ENCODE measurements at regions not wholly inside any gene's neighbourhood (a gene's known extent, or its start where the extent isn't known, plus 50 kb on each side); places are given as distances from the start of the nearest gene placed in this dataset.

DNA sequence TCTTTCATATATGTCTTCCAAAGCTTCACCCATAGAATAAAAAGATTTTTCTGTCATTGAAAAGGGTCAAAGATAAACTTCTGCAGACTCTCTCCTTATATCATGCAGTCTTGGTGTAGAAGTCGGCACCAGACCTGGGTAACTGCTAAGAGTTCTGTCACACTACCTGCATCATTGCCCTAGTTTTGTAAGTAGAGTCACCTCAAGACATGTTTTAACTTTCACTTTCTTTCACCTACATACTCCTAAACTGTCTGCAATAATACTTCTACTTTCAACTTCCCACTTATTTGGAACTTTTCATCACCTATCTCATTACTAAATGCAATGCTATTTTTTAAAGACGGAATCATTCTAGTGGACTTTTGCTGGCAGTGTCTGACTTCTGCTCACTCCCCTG is 475.6 kb upstream of the VRK2 start:
- H2BK5ac ChIP-seq (ENCODE audit: low read depth, low read length, poor library complexity) = no peak overlapping the region
- no peak overlapping the region for H2BK12ac ChIP-seq (ENCODE audit: low read length)
- no peak overlapping the region for H4K8ac ChIP-seq (ENCODE audit: low read depth, low read length)
- no peak overlapping the region for H3K4ac ChIP-seq (ENCODE audit: low read depth, low read length)
- H3K23ac ChIP-seq (ENCODE audit: low read length) = no peak overlapping the region
- no peak overlapping the region for H2BK120ac ChIP-seq (ENCODE audit: insufficient read depth, low read length, poor library complexity)
- no CpG with 5 or more reads among the region's 2 CpGs for WGBS (ENCODE audit: extremely low coverage, insufficient coverage, insufficient read length)
- no peak overlapping the region for H3K18ac ChIP-seq (ENCODE audit: low read length)
- no peak overlapping the region for H2AK5ac ChIP-seq (ENCODE audit: low read length)
- no peaks in the 10 kb centered on the region for H3K36me3 ChIP-seq (ENCODE audit: control insufficient read depth in 1 of 2, insufficient read depth in 2 of 2, low read length in 2 of 2)
- no peak overlapping the region for H4K12ac ChIP-seq (ENCODE audit: low read depth, low read length)
- no peak overlapping the region for H3K27ac ChIP-seq (ENCODE audit: low read depth, low read length)
- no peaks in the 10 kb centered on the region for H3K79me1 ChIP-seq (ENCODE audit: low read length)
- no peaks in the 10 kb centered on the region for H3K4me1 ChIP-seq (ENCODE audit: control insufficient read depth in 1 of 2, insufficient read depth in 2 of 2, low read length in 2 of 2)
- H3K9me3 ChIP-seq (ENCODE audit: insufficient read depth, low read depth, low read length) = no peaks in the 10 kb centered on the region
- no peak overlapping the region for H3K9ac ChIP-seq (ENCODE audit: low read length)
- no peak overlapping the region for H3K14ac ChIP-seq (ENCODE audit: low read length)
- no peak for DNase-seq
- no peaks in the 10 kb centered on the region for H3K27me3 ChIP-seq (ENCODE audit: insufficient read depth, low read length)
- no peak overlapping the region for H3K4me3 ChIP-seq (ENCODE audit: low read depth, low read length)
- H3K79me2 ChIP-seq (ENCODE audit: control insufficient read depth, insufficient read depth, low read length, poor library complexity) = no peaks in the 10 kb centered on the region
- no peak overlapping the region for H3K4me2 ChIP-seq (ENCODE audit: low read length)
- H2AFZ ChIP-seq (ENCODE audit: insufficient read depth, low read length, poor library complexity) = no peak overlapping the region
- no peak overlapping the region for H4K91ac ChIP-seq (ENCODE audit: low read depth, low read length)

DNA sequence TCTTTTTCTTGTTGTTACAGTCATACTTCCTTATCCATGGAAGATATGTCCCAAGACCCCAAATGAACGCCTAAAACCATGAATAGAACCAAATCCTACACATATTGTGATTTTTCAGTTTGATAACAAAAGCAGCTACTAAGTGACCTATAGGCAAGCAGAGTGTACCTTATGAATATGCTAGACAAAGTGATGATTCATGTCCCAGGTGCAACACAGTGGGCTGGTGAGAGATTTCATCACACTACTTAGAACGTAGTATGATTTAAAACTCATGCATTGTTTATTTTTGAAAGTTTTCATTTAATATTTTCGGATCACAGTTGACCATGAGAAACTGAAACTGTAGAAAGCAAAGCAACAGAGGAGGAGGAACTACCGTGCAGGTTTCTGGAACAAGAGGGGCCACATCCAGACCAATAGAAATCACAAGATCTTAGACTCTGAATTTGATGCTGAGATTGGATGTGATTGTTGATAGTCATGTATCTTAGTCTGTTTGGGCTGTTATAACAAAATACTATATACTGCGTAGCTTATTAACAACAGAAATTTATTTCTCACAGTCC is 470.8 kb upstream of the VRK2 start:
- H2BK120ac ChIP-seq (ENCODE audit: insufficient read depth, low read length, poor library complexity) = no peak overlapping the region
- H3K18ac ChIP-seq (ENCODE audit: low read length) = no peak overlapping the region
- no peaks in the 10 kb centered on the region for H3K9me3 ChIP-seq (ENCODE audit: insufficient read depth, low read depth, low read length)
- no peak overlapping the region for H3K4me3 ChIP-seq (ENCODE audit: low read depth, low read length)
- no peak overlapping the region for H3K27ac ChIP-seq (ENCODE audit: low read depth, low read length)
- H3K36me3 ChIP-seq (ENCODE audit: control insufficient read depth in 1 of 2, insufficient read depth in 2 of 2, low read length in 2 of 2) = no peaks in the 10 kb centered on the region
- DNase-seq = peak in 1 of 2 donors; percentile 18
- no peaks in the 10 kb centered on the region for H3K79me1 ChIP-seq (ENCODE audit: low read length)
- no peaks in the 10 kb centered on the region for H3K79me2 ChIP-seq (ENCODE audit: control insufficient read depth, insufficient read depth, low read length, poor library complexity)
- no CpG with 5 or more reads among the region's 5 CpGs for WGBS (ENCODE audit: extremely low coverage, insufficient coverage, insufficient read length)
- H2AK5ac ChIP-seq (ENCODE audit: low read length) = no peak overlapping the region
- no peak overlapping the region for H2BK5ac ChIP-seq (ENCODE audit: low read depth, low read length, poor library complexity)
- no peaks in the 10 kb centered on the region for H3K4me1 ChIP-seq (ENCODE audit: control insufficient read depth in 1 of 2, insufficient read depth in 2 of 2, low read length in 2 of 2)
- H4K91ac ChIP-seq (ENCODE audit: low read depth, low read length) = no peak overlapping the region
- no peaks in the 10 kb centered on the region for H3K27me3 ChIP-seq (ENCODE audit: insufficient read depth, low read length)
- H3K23ac ChIP-seq (ENCODE audit: low read length) = no peak overlapping the region
- H3K4ac ChIP-seq (ENCODE audit: low read depth, low read length) = no peak overlapping the region
- H2AFZ ChIP-seq (ENCODE audit: insufficient read depth, low read length, poor library complexity) = no peak overlapping the region
- no peak overlapping the region for H4K12ac ChIP-seq (ENCODE audit: low read depth, low read length)
- no peak overlapping the region for H2BK12ac ChIP-seq (ENCODE audit: low read length)
- H3K14ac ChIP-seq (ENCODE audit: low read length) = no peak overlapping the region
- H3K4me2 ChIP-seq (ENCODE audit: low read length) = no peak overlapping the region
- H3K9ac ChIP-seq (ENCODE audit: low read length) = no peak overlapping the region
- H4K8ac ChIP-seq (ENCODE audit: low read depth, low read length) = no peak overlapping the region

DNA sequence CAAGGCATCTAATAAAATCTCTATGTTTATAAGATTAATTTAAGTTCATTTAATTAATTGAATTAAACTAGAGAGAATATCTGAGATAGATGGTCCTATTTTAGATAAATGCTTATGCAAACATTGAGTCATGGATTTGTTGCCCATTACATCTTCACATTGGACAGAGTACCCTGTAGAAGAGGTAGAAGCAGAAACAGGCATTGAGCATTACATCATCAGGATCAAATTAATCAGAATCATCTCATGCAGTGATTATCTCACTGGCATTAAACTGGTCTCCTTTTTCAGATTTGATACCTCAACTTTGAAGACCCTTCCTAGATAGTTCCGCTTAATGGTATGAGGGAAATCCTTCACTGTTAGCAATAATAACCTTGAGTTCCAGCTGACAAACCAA is 469.6 kb upstream of the VRK2 start:
- no peak overlapping the region for H3K4me2 ChIP-seq (ENCODE audit: low read length)
- no peak overlapping the region for H3K14ac ChIP-seq (ENCODE audit: low read length)
- H4K8ac ChIP-seq (ENCODE audit: low read depth, low read length) = no peak overlapping the region
- H2AK5ac ChIP-seq (ENCODE audit: low read length) = no peak overlapping the region
- DNase-seq = no peak
- H3K9ac ChIP-seq (ENCODE audit: low read length) = no peak overlapping the region
- H2AFZ ChIP-seq (ENCODE audit: insufficient read depth, low read length, poor library complexity) = no peak overlapping the region
- no peaks in the 10 kb centered on the region for H3K79me1 ChIP-seq (ENCODE audit: low read length)
- H3K9me3 ChIP-seq (ENCODE audit: insufficient read depth, low read depth, low read length) = no peaks in the 10 kb centered on the region
- no peak overlapping the region for H4K12ac ChIP-seq (ENCODE audit: low read depth, low read length)
- H3K27me3 ChIP-seq (ENCODE audit: insufficient read depth, low read length) = no peaks in the 10 kb centered on the region
- no peak overlapping the region for H3K4ac ChIP-seq (ENCODE audit: low read depth, low read length)
- H3K27ac ChIP-seq (ENCODE audit: low read depth, low read length) = no peak overlapping the region
- no peak overlapping the region for H2BK12ac ChIP-seq (ENCODE audit: low read length)
- H3K23ac ChIP-seq (ENCODE audit: low read length) = no peak overlapping the region
- H2BK5ac ChIP-seq (ENCODE audit: low read depth, low read length, poor library complexity) = no peak overlapping the region
- H3K18ac ChIP-seq (ENCODE audit: low read length) = no peak overlapping the region
- H3K79me2 ChIP-seq (ENCODE audit: control insufficient read depth, insufficient read depth, low read length, poor library complexity) = no peaks in the 10 kb centered on the region
- no peaks in the 10 kb centered on the region for H3K4me1 ChIP-seq (ENCODE audit: control insufficient read depth in 1 of 2, insufficient read depth in 2 of 2, low read length in 2 of 2)
- no peaks in the 10 kb centered on the region for H3K36me3 ChIP-seq (ENCODE audit: control insufficient read depth in 1 of 2, insufficient read depth in 2 of 2, low read length in 2 of 2)
- no CpG with 5 or more reads among the region's 1 CpG for WGBS (ENCODE audit: extremely low coverage, insufficient coverage, insufficient read length)
- H3K4me3 ChIP-seq (ENCODE audit: low read depth, low read length) = no peak overlapping the region
- H2BK120ac ChIP-seq (ENCODE audit: insufficient read depth, low read length, poor library complexity) = no peak overlapping the region
- no peak overlapping the region for H4K91ac ChIP-seq (ENCODE audit: low read depth, low read length)

DNA sequence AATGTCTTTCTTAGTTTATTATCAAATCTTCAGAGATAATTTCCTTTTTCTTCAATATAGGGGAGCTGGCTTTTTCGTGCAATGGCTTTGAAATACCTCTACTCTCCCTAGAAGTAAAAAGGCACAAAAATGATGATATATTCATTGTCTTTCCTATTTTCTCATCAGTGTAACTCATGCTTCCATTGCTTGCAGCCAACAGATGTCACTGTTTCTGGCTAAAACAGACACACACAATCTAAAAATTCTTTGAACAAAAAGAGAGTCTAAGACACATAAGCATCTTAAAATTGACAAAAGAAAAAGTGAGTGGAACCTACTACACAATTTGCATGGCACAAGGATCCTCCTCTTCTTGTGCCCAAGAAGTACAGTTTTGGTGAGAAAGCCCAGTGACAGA is 448.7 kb upstream of the VRK2 start:
- Histone ChIP-seq H3K79me1 (ENCODE audit: low read length) (no peaks in the 10 kb centered on the region), H3K9me3 (ENCODE audit: insufficient read depth, low read depth, low read length) (no peaks in the 10 kb centered on the region), H2AK5ac (ENCODE audit: low read length) (no peak overlapping the region), H2BK5ac (ENCODE audit: low read depth, low read length, poor library complexity) (no peak overlapping the region), H4K12ac (ENCODE audit: low read depth, low read length) (no peak overlapping the region), H3K4me3 (ENCODE audit: low read depth, low read length) (no peak overlapping the region), H3K14ac (ENCODE audit: low read length) (no peak overlapping the region), H3K4me1 (ENCODE audit: control insufficient read depth in 1 of 2, insufficient read depth in 2 of 2, low read length in 2 of 2) (no peaks in the 10 kb centered on the region), H3K36me3 (ENCODE audit: control insufficient read depth in 1 of 2, insufficient read depth in 2 of 2, low read length in 2 of 2) (no peaks in the 10 kb centered on the region), H3K27ac (ENCODE audit: low read depth, low read length) (no peak overlapping the region), H4K8ac (ENCODE audit: low read depth, low read length) (no peak overlapping the region), H3K4ac (ENCODE audit: low read depth, low read length) (no peak overlapping the region), H3K23ac (ENCODE audit: low read length) (no peak overlapping the region), H3K79me2 (ENCODE audit: control insufficient read depth, insufficient read depth, low read length, poor library complexity) (no peaks in the 10 kb centered on the region), H2AFZ (ENCODE audit: insufficient read depth, low read length, poor library complexity) (no peak overlapping the region), H3K9ac (ENCODE audit: low read length) (no peak overlapping the region), H3K18ac (ENCODE audit: low read length) (no peak overlapping the region), H3K4me2 (ENCODE audit: low read length) (no peak overlapping the region), H3K27me3 (ENCODE audit: insufficient read depth, low read length) (no peaks in the 10 kb centered on the region), H2BK120ac (ENCODE audit: insufficient read depth, low read length, poor library complexity) (no peak overlapping the region), H2BK12ac (ENCODE audit: low read length) (no peak overlapping the region), H4K91ac (ENCODE audit: low read depth, low read length) (no peak overlapping the region)
- WGBS (ENCODE audit: extremely low coverage, insufficient coverage, insufficient read length) = no CpG with 5 or more reads among the region's 1 CpG
- no peak for DNase-seq
